ENCODE measurements at regions not wholly inside any gene's neighbourhood (a gene's known extent, or its start where the extent isn't known, plus 50 kb on each side); places are given as distances from the start of the nearest gene placed in this dataset.
"Not testable (repeated sequence)": the region's sequence is repeated elsewhere in the genome, so short reads cannot be mapped to it uniquely, and the experiment has no call there.

- H3K27me3 Mint-ChIP-seq; intact Hi-C loops (cut with micrococcal nuclease); ATAC-seq; H3K27ac Mint-ChIP-seq; H3K36me3 Mint-ChIP-seq (ENCODE audit: low read depth); CTCF ChIA-PET; H3K4me3 Mint-ChIP-seq; POLR2A ChIA-PET; H3K9me3 Mint-ChIP-seq; DNase-seq; H3K4me1 Mint-ChIP-seq (ENCODE audit: low read depth): not testable (repeated sequence)
These were observed 524.6 kb downstream of the FOXD4L4 start for GRCh38 chr9:66261576-66261975.

GRCh38 chr9:66263621-66264020, 526.7 kb downstream of the FOXD4L4 start:
- H3K27ac Mint-ChIP-seq; CTCF ChIA-PET; DNase-seq; ATAC-seq; H3K4me1 Mint-ChIP-seq (ENCODE audit: low read depth); POLR2A ChIA-PET; H3K27me3 Mint-ChIP-seq; H3K4me3 Mint-ChIP-seq; intact Hi-C loops (cut with micrococcal nuclease); H3K36me3 Mint-ChIP-seq (ENCODE audit: low read depth); H3K9me3 Mint-ChIP-seq: not testable (repeated sequence)

- H3K4me3 Mint-ChIP-seq; H3K27ac Mint-ChIP-seq; H3K9me3 Mint-ChIP-seq; H3K36me3 Mint-ChIP-seq (ENCODE audit: low read depth); POLR2A ChIA-PET; H3K27me3 Mint-ChIP-seq; H3K4me1 Mint-ChIP-seq (ENCODE audit: low read depth); DNase-seq; intact Hi-C loops (cut with micrococcal nuclease); CTCF ChIA-PET; ATAC-seq: not testable (repeated sequence)
These were observed 527.8 kb downstream of the FOXD4L4 start for GRCh38 chr9:66264786-66265185.

GRCh38 chr9:66266202-66266601, 529.3 kb downstream of the FOXD4L4 start:
- DNase-seq; ATAC-seq; H3K9me3 Mint-ChIP-seq; H3K4me1 Mint-ChIP-seq (ENCODE audit: low read depth); POLR2A ChIA-PET; H3K27ac Mint-ChIP-seq; intact Hi-C loops (cut with micrococcal nuclease); CTCF ChIA-PET; H3K36me3 Mint-ChIP-seq (ENCODE audit: low read depth); H3K27me3 Mint-ChIP-seq; H3K4me3 Mint-ChIP-seq: not testable (repeated sequence)

GRCh38 chr9:66266856-66267430, 530.0 kb downstream of the FOXD4L4 start:
- H3K4me3 Mint-ChIP-seq; H3K27me3 Mint-ChIP-seq; H3K27ac Mint-ChIP-seq; H3K9me3 Mint-ChIP-seq; H3K36me3 Mint-ChIP-seq (ENCODE audit: low read depth); H3K4me1 Mint-ChIP-seq (ENCODE audit: low read depth); CTCF ChIA-PET; DNase-seq; POLR2A ChIA-PET; ATAC-seq; intact Hi-C loops (cut with micrococcal nuclease): not testable (repeated sequence)

GRCh38 chr9:66267684-66268083, 530.7 kb downstream of the FOXD4L4 start:
- peak; percentile 39 for ATAC-seq
- CTCF ChIA-PET; H3K9me3 Mint-ChIP-seq; H3K27me3 Mint-ChIP-seq; H3K36me3 Mint-ChIP-seq (ENCODE audit: low read depth); intact Hi-C loops (cut with micrococcal nuclease); POLR2A ChIA-PET; H3K4me3 Mint-ChIP-seq; H3K27ac Mint-ChIP-seq; H3K4me1 Mint-ChIP-seq (ENCODE audit: low read depth): not testable (repeated sequence)
- DNase-seq: peak; percentile 15

- DNase-seq; H3K9me3 Mint-ChIP-seq; H3K27ac Mint-ChIP-seq; H3K27me3 Mint-ChIP-seq; ATAC-seq; POLR2A ChIA-PET; H3K4me1 Mint-ChIP-seq (ENCODE audit: low read depth); CTCF ChIA-PET; H3K36me3 Mint-ChIP-seq (ENCODE audit: low read depth); intact Hi-C loops (cut with micrococcal nuclease): not testable (repeated sequence)
- H3K4me3 Mint-ChIP-seq: peak overlapping the region; percentile 21
These were observed 532.1 kb downstream of the FOXD4L4 start for GRCh38 chr9:66269024-66269423.

- H3K27ac Mint-ChIP-seq: peak overlapping the region; percentile 97
- H3K4me1 Mint-ChIP-seq (ENCODE audit: low read depth); CTCF ChIA-PET; intact Hi-C loops (cut with micrococcal nuclease); H3K9me3 Mint-ChIP-seq; POLR2A ChIA-PET; H3K36me3 Mint-ChIP-seq (ENCODE audit: low read depth); H3K27me3 Mint-ChIP-seq: not testable (repeated sequence)
- peak overlapping the region; percentile 95 for H3K4me3 Mint-ChIP-seq
- DNase-seq: peak; percentile 65
- ATAC-seq: peak; percentile 34
These were observed 532.8 kb downstream of the FOXD4L4 start for GRCh38 chr9:66269783-66270182.

- H3K9me3 Mint-ChIP-seq; H3K4me3 Mint-ChIP-seq; ATAC-seq; H3K27ac Mint-ChIP-seq; intact Hi-C loops (cut with micrococcal nuclease); CTCF ChIA-PET; H3K4me1 Mint-ChIP-seq (ENCODE audit: low read depth); H3K27me3 Mint-ChIP-seq; H3K36me3 Mint-ChIP-seq (ENCODE audit: low read depth); DNase-seq; POLR2A ChIA-PET: not testable (repeated sequence)
These were observed 541.9 kb downstream of the FOXD4L4 start for GRCh38 chr9:66278809-66279208.

Measured in activated CD8-positive, alpha-beta T cell treated with anti-CD3 and anti-CD28 coated beads for 36 hours (primary cell).